Lower leg skin (tissue), 3 donors: ENCODE measurements at regions not wholly inside any gene's neighbourhood (a gene's known extent, or its start where the extent isn't known, plus 50 kb on each side); places are given as distances from the start of the nearest gene placed in this dataset.

ENCODE experiments used
- CTCF ChIP-seq, 3 donors: fragments of 450-650 bp; IDR thresholded peaks; one replicate each; pipeline ENCODE4 v1.5.1; 2016; ENCODE audit warnings: antibody characterized with exemption in 3 of 3, mild to moderate bottlenecking in 3 of 3, moderate library complexity in 2 of 3
- POLR2A ChIP-seq, 2 donors: fragments of 450-650 bp; IDR thresholded peaks; one replicate each; pipeline ENCODE4 v1.6.1; 2016 to 2017; ENCODE audit warnings: antibody characterized with exemption in 2 of 2, mild to moderate bottlenecking in 1 of 2, moderate library complexity in 1 of 2

DNA sequence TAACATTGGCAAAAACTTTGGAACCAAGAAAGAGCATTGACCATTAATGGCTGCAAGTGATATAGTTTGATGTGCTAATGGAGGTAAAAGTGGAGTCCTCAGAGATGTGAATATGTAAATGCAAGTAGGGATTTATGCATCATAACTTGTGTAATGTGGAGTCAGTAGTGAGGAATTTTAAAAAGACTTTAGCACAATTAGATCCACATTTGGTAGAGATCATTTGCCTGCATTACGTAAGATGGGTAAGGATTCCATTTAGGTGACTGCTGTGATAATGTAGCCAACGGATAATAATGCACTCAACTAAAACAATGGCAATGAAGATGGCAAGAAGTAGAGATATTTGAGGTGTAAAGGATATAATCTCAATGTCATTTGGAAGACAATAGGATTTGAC is 1128.4 kb downstream of the ADGRL3 start:
- TF ChIP-seq CTCF (IDR thresholded peaks at IDR 0.05) (no peak), POLR2A (IDR thresholded peaks at IDR 0.05) (no peak)
